GM18867 (cell line): ENCODE measurements at regions not wholly inside any gene's neighbourhood (a gene's known extent, or its start where the extent isn't known, plus 50 kb on each side); places are given as distances from the start of the nearest gene placed in this dataset.

Source experiments
- ATAC-seq: cut with Tn5 transposase; IDR thresholded peaks from one replicate; pipeline ENCODE4 v1.9.1; 2021; ENCODE audit warnings: mild to moderate bottlenecking, moderate library complexity; ENCODE audit not compliant: unreplicated experiment

- no peak for ATAC-seq
Measured at GRCh38 chr2:2755990-2756389, 424.9 kb upstream of the MYT1L start.

- no peak for ATAC-seq
Measured at GRCh38 chr2:2754940-2755339, 423.9 kb upstream of the MYT1L start.

DNA sequence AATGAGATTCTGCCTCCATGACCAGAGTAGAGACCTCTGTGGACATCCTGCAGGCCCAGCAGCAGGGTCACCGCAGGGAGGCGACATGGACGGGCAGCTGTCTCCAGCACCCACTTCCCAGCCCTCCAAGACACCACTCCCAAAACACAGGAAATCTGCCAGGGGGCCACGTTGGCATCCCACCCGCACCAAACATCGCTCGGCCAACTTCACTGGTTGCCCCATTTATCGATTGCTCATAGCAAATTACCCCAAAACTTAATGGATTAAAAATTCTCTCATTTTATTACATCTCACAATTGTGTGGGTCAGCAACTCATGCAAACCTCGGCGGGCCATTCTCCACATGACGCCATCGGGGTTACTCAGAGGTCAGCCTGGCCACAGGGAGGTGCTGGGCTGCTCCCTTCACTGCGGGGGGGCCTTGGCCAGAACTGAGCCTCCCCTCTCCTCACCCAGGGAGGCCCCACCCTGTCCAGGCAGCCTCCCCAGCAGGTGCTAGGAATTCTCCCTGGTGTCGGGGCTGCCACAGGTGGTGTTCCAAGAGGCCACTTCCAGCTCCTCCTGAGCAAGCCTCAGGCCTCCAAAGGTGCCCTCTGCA, 420.7 kb upstream of the MYT1L start:
- ATAC-seq, result no peak

DNA sequence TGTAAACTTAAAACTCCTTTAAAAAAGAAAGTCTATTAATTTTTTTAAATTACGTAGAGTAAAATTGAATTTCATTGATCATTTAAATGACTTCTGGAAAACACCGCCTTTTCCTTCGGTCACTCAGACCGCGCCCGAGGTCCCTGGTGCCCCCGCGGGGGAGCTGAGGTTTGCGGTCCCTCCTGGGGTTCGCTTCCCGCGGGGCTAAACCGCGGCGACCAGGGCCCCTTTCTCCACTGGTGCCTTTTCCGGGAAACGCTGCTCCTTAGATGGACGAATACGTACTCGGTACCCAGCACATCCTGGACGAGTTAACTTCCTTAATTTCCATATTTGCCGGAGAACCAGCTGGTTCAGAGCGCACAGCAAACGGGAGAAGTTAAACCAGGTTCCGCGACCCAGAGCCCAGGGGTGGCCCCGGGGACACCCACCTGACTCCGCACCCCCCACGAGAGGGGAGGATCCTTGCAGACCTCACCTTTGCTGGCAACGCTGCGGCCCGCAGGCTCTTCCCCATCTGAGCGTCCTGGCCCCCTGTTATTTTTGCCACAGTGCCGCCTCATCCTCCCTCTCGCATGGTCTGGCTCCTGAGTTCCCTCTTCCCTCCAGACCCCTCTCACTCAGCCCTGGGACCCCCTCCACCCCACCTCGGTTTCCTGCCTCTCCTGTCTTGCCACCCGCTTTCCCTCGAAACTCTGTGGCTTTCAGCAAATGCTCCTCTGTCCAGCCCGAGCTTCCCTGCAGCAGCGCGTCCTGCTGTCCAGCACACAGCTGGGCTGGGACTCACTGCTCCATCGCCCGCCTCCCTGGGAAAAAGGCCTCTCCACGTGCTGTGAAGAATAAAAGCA, 420.0 kb upstream of the MYT1L start:
- ATAC-seq, result no peak

- no peak for ATAC-seq
Measured at GRCh38 chr2:2749206-2749598, 418.1 kb upstream of the MYT1L start.

DNA sequence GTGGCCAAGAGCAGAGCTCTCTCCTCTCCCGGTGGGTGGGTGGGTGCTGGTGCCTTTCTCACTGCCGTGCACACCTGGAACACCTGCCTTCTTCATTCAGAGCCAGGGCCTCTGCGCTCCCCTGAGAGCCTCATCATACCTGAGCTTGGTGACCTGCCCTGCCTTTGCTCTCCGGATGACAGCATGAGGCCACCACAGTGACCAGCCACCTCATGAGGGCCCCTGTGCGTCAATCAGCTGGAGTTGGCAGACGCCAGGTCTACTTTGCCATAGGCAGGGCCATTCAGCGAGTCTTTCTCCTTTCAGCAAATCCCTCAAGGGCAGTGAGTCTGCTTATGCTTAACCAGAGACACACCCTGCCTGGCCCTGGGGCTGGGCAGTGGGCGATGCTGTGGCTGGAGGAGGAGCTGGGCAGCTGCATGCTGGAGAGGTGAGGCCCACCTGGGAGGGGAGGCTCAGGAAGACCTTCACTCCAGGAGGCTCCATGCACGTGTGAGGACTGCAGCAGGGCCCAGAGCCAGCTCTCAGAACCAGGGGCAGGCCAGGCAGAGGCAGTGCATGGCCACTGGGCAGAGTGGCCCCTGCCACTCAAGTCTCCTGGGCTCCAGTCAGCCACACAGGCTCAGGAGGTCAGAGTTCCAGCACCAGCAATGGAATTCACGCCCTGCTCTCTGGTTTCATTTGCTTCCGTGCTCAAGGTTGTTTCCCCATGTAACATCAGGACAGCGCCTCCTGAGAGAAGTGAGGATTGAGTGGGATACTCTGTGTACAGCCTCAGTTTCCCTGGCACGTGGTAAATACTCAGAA, 417.5 kb upstream of the MYT1L start:
- ATAC-seq, result no peak

GRCh38 chr2:2747797-2748301, 416.8 kb upstream of the MYT1L start:
- ATAC-seq, result no peak

DNA sequence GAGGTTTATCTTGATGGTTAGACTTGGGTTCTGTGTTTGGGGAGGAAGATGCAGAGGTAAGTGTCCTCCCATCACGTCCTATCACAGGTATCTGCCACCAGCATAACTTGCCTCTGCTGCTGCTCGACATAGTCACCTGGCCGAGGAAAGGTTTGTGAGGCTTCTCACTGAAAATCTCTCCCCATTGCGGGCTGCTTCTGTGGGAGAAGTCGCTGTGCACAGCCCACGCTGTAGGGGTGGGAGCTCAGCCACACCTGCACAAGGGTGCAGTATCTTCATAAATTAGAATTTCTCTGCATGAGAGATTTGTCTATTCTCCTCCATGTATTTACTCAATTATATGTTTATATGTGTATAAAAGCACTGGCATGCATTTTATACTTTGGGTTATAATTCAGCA, 415.7 kb upstream of the MYT1L start:
- ATAC-seq, result no peak

DNA sequence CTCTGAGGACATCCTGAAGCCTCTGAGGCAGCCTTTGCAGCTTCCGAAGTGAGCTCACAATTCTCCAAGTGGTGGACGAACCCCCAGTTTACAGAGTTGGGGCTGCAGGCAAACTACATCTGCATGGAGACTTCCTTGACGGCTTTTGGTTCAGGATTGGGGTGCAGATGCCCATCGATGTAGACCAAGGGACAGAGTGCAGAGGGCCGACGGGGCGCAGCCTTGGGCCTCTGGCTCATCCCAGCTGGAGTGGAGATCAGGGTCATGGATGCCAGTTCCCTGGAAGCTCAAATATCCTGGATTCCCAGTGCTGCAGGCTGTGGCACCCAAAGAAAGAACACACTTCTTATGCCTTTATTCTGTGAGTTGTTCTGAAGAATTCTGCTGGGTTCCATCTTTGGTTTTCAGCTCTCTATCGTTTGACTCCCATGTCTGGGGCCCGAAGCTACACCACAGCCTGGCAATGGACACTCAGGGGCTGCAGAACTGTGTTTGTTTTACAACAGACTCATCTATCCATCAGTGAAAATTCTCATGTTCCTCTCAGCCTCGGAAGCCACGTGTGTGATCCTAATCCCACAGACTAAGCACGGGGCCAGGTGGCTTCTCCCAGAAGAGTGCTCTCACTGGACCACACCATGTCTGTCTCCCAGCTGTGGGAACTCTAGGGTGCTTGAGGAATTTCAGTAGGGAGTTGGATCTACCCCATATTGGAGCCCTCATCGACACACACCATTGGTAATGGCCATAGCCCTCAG, 414.1 kb upstream of the MYT1L start:
- ATAC-seq, result no peak

DNA sequence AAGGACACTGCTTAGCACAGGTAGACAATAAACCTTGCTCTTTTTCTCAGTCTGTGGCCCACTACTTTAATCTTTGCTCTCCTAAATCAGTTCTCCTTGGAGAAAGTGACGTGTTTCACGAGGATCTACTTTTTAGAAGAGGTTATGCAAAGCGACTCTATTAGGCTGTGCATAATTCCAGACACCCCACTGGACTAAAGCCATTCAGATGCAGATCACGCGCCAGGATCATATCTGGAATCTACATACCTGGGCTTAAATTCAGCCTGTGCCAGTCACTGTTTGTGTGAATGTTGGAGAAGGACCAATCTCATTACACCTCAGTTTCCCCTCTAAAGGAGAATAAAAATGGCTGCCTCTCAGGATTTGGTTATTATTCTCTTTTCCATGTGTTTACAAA, 413.0 kb upstream of the MYT1L start:
- no peak for ATAC-seq

- no peak for ATAC-seq
Measured at GRCh38 chr2:2743164-2743571, 412.1 kb upstream of the MYT1L start.

DNA sequence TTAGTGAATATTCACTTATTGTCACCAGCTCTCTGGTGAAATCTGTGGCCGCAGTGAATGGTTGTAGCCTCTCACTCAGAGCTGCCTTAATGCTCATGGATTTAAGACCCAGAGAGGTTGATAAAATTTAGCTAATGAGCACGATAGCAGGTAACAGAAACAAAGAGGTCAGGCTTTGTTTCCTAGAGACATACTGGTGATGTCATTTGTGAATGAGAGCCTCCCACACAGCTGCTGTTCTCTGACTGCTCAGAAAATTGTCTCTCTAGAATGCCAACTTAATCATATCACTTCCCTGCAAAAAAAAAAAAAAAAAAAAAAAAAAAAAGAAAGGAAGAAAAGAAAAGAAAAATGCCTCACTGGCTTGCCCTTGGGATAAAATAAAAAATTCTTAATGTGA, 411.7 kb upstream of the MYT1L start:
- ATAC-seq, result no peak

GRCh38 chr2:2740238-2740775, 409.2 kb upstream of the MYT1L start:
- no peak for ATAC-seq

DNA sequence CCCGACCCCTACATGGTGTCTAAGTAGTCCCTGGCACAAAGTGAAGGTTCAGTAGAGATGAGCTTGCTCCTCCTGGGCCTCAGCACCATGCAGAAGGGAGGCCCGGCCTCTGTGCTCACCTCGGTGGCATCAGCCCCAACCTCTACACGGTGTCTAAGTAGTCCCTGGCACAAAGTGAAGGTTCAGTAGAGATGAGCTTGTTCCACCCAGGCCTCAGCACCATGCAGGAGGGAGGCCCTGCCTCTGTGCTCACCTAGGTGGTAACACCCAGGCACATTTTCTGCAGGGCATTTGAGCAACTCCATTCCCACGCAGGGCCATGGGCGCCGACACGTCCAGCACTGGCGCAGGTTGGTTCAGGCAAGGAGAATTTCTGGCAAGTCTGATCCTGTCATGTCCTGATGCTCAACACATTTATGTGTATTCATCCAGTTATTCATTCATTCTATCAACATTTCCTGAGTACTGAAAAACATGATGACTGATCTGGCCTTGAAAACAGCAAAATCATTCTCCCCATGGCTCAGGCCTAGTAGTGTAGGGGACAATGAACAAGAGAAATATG, 408.2 kb upstream of the MYT1L start:
- no peak for ATAC-seq

GRCh38 chr2:2738684-2739083, 407.6 kb upstream of the MYT1L start:
- no peak for ATAC-seq

- ATAC-seq, result no peak
Measured at GRCh38 chr2:2738276-2738675, 407.2 kb upstream of the MYT1L start.

DNA sequence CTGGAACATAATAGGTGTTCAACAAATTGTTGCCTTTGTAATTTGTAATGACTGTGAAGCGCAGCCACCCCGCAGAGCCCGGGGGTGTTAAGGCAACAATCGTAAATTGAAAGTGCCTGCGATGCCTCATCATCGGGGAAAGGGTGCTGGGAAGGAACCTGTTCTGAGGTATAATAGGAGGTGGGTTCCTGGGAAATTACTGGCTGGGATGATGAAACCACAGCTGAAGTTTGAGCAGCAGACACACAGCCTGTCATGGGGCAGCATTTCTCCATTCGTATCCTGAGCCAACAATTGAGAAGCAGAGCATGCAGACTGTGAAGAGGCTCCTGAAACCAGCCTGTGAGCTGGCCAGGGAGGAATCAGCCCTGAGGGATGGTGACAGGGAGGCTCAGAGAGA, 404.0 kb upstream of the MYT1L start:
- no peak for ATAC-seq

DNA sequence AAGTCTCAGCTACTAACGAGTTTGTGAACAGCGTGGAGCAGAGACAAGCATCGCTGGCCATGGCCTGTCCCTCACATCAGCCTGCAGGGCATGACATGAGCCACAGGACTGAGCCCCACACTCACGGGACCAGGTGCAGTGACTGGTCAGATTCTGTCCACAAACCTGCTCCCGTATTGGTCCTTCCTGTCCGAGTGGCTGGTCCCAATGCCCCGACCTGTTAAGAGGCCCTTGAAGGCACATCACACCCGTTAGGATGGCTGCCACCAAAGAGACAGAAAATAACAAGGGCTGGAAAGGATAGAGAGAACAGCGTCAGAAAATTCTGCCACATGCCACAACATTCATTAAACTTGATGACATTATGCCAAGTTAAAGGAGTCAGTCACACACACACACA, 403.2 kb upstream of the MYT1L start:
- ATAC-seq, result no peak

DNA sequence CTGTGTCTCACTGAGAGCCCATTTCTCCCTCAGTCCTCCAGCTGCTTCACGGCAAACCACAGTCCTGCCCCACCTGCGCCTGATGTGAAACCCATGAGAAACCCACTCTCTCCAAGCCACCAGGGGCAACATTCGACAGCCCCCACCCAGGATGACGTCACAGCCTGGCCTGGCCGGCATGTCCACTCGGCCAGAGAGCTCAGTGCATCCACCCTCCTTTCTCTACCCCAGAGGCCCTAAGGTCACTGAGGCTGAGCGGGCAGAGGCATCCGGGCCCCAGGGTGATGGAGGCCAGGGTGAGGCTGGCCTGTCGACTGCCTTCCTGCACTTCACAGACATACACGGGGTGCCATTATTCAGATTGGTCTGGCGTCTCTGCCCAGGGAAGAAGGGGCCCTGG, 402.7 kb upstream of the MYT1L start:
- no peak for ATAC-seq
